GM12892 (cell line): ENCODE measurements at regions not wholly inside any gene's neighbourhood (a gene's known extent, or its start where the extent isn't known, plus 50 kb on each side); places are given as distances from the start of the nearest gene placed in this dataset.
"Not testable (repeated sequence)": the region's sequence is repeated elsewhere in the genome, so short reads cannot be mapped to it uniquely, and the experiment has no call there.

Source experiments
- POLR2A ChIP-seq: IDR thresholded peaks from 2 replicates; pipeline ENCODE4 v1.6.1; 2011; ENCODE audit warnings: low read depth, low read length, control low read depth
- TAF1 ChIP-seq: IDR thresholded peaks from 2 replicates; pipeline ENCODE4 v1.6.1; 2011; ENCODE audit warnings: low read depth, mild to moderate bottlenecking, control low read depth, low read length, borderline replicate concordance

DNA sequence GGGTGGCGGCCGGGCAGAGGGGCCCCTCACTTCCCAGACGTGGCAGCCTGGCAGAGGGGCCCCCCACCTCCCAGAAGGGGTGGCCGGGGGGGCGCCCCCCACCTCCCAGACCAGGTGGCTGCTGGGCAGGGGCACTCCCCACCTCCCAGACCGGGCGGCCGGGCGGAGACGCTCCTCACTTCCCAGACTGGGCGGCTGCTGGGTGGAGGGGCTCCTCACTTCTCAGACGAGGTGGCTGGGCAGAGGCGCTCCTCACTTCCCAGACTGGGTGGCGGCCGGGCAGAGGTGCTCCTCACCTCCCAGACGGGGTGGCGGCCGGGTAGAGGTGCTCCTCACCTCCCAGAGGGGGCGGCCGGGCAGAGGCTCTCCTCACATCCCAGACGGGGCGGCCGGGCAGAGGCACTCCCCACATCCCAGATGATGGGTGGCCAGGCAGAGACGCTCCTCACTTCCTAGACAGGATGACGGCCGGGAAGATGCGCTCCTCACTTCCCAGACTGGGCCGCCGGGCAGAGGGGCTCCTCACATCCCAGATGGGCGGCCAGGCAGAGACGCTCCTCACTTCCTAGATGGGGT, 303.2 kb upstream of the DIPK2B start:
- not testable (repeated sequence) for TF ChIP-seq POLR2A, TAF1
